ENCODE measurements at regions not wholly inside any gene's neighbourhood (a gene's known extent, or its start where the extent isn't known, plus 50 kb on each side); places are given as distances from the start of the nearest gene placed in this dataset.

DNA sequence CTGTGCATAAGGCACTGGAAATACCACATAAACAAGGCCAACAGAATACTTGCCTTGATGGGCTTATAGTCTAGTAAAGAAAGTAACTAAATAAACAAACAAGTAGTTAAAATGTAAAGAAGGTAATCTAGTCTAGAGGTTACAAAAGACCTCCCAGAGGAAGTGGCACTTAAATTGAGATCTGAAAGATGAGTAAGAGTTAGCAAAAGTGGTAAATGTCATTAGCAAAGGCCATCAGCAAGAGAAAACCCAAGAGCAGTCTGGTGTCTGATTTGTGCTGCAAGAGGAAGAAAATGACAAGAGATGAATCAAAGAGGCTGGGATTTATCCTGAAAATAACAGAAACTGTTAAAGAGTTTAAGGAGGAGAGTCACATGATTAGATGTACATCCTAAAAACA lies 96.6 kb upstream of the SMLR1 start:
- TF ChIP-seq EZH2phosphoT487 (IDR thresholded peaks at IDR 0.05; ENCODE audit: low read depth, severe bottlenecking, unreplicated experiment) (no peak), EZH2 (IDR thresholded peaks at IDR 0.05; ENCODE audit: borderline replicate concordance) (no peak)
- TF ChIP-seq, protein P1, sequence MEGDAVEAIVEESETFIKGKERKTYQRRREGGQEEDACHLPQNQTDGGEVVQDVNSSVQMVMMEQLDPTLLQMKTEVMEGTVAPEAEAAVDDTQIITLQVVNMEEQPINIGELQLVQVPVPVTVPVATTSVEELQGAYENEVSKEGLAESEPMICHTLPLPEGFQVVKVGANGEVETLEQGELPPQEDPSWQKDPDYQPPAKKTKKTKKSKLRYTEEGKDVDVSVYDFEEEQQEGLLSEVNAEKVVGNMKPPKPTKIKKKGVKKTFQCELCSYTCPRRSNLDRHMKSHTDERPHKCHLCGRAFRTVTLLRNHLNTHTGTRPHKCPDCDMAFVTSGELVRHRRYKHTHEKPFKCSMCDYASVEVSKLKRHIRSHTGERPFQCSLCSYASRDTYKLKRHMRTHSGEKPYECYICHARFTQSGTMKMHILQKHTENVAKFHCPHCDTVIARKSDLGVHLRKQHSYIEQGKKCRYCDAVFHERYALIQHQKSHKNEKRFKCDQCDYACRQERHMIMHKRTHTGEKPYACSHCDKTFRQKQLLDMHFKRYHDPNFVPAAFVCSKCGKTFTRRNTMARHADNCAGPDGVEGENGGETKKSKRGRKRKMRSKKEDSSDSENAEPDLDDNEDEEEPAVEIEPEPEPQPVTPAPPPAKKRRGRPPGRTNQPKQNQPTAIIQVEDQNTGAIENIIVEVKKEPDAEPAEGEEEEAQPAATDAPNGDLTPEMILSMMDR (IDR thresholded peaks at IDR 0.05; ENCODE audit: poor library complexity), result no peak
- H3K4me1 ChIP-seq (ENCODE audit: insufficient read depth), result no peaks in the 10 kb centered on the region

DNA sequence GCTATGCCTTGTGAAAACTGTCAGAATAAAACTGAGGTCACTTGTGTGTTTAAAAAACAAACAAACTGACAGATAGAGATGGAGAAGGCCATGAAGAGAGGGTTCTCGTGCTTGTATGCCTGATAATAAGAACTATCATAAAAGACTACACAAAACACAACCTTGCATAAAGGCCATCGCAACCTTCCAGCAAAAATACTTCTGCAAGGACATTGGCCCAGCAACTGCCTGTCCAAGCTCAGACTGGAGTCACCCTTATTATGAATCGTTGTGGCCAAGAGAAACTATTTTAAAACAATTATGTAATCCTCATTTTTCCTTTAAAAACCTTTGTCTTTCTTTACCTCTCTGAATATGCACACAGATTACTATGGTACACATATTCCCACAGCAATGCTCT lies 93.0 kb upstream of the SMLR1 start:
- Histone ChIP-seq H3K4me1 (ENCODE audit: insufficient read depth) (no peaks in the 10 kb centered on the region), H3K36me3 (replicated peaks; ENCODE audit: insufficient read depth, low read depth) (no peaks in the 10 kb centered on the region), H3K79me2 (no peaks in the 10 kb centered on the region), H4K20me1 (ENCODE audit: insufficient read depth, poor library complexity, severe bottlenecking) (no peaks in the 10 kb centered on the region), H2AFZ (no peak overlapping the region), H3K4me3 (no peak overlapping the region), H3K27ac (no peak overlapping the region), H3K9me3 (ENCODE audit: low read depth) (no peaks in the 10 kb centered on the region), H3K27me3 (no peaks in the 10 kb centered on the region), H3K4me2 (no peak overlapping the region), H3K9me2 (replicated peaks; ENCODE audit: insufficient read depth) (no peaks in the 10 kb centered on the region)
- no peak for TF ChIP-seq EZH2 (IDR thresholded peaks at IDR 0.05; ENCODE audit: borderline replicate concordance)
- no peak for TF ChIP-seq EZH2phosphoT487 (IDR thresholded peaks at IDR 0.05; ENCODE audit: low read depth, severe bottlenecking, unreplicated experiment)
- TF ChIP-seq, protein P1 (IDR thresholded peaks at IDR 0.05; ENCODE audit: poor library complexity), result no peak
- WGBS (ENCODE audit: low lambda C conversion rate, missing lambda C conversion rate), result 87% methylated on average over 3 of the region's 3 CpGs
- DNase-seq (ENCODE audit: low spot score), result no peak

More for the DNA sequence above, 96.6 kb upstream of the SMLR1 start:
- Histone ChIP-seq H3K9me3 (ENCODE audit: low read depth) (no peaks in the 10 kb centered on the region), H3K9me2 (replicated peaks; ENCODE audit: insufficient read depth) (no peaks in the 10 kb centered on the region), H3K79me2 (no peaks in the 10 kb centered on the region), H3K27me3 (no peaks in the 10 kb centered on the region), H2AFZ (no peak overlapping the region), H3K4me2 (no peak overlapping the region), H3K4me3 (no peak overlapping the region), H3K27ac (no peak overlapping the region), H4K20me1 (ENCODE audit: insufficient read depth, poor library complexity, severe bottlenecking) (no peaks in the 10 kb centered on the region), H3K36me3 (replicated peaks; ENCODE audit: insufficient read depth, low read depth) (no peaks in the 10 kb centered on the region)
- no peak for DNase-seq (ENCODE audit: low spot score)

DNA sequence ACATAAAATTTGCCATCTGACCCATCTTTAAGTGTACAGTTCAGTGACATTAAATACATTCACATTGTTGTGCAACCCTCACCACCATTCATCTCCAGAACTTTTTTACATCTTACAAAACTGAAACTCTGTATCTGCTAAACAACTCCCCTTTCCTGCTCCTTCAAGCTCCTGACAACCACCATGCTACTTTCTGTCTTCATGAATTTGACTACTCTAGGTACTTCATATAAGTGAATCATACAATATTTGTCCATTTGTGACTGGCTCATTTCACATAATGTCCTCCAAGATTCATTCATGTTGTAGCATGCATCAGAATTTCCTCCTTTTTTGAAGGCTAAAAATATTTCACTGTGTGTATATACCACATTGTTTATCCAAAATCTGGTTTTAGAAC lies 86.9 kb upstream of the SMLR1 start:
- no peak overlapping the region for H3K4me2 ChIP-seq
- no peak overlapping the region for H2AFZ ChIP-seq
- no peak overlapping the region for H3K27ac ChIP-seq
- no peak overlapping the region for H3K4me3 ChIP-seq
- no peaks in the 10 kb centered on the region for H3K9me2 ChIP-seq (replicated peaks; ENCODE audit: insufficient read depth)
- no peaks in the 10 kb centered on the region for H3K36me3 ChIP-seq (replicated peaks; ENCODE audit: insufficient read depth, low read depth)
- no peak for DNase-seq (ENCODE audit: low spot score)
- TF ChIP-seq, protein P1 (IDR thresholded peaks at IDR 0.05; ENCODE audit: poor library complexity), result no peak
- TF ChIP-seq EZH2 (IDR thresholded peaks at IDR 0.05; ENCODE audit: borderline replicate concordance), result no peak
- no peak for TF ChIP-seq EZH2phosphoT487 (IDR thresholded peaks at IDR 0.05; ENCODE audit: low read depth, severe bottlenecking, unreplicated experiment)
- no peaks in the 10 kb centered on the region for H3K27me3 ChIP-seq
- H4K20me1 ChIP-seq (ENCODE audit: insufficient read depth, poor library complexity, severe bottlenecking), result no peaks in the 10 kb centered on the region
- H3K4me1 ChIP-seq (ENCODE audit: insufficient read depth), result peaks cover 7% of the 10 kb centered on the region
- H3K9me3 ChIP-seq (ENCODE audit: low read depth), result no peaks in the 10 kb centered on the region
- no peaks in the 10 kb centered on the region for H3K79me2 ChIP-seq

DNA sequence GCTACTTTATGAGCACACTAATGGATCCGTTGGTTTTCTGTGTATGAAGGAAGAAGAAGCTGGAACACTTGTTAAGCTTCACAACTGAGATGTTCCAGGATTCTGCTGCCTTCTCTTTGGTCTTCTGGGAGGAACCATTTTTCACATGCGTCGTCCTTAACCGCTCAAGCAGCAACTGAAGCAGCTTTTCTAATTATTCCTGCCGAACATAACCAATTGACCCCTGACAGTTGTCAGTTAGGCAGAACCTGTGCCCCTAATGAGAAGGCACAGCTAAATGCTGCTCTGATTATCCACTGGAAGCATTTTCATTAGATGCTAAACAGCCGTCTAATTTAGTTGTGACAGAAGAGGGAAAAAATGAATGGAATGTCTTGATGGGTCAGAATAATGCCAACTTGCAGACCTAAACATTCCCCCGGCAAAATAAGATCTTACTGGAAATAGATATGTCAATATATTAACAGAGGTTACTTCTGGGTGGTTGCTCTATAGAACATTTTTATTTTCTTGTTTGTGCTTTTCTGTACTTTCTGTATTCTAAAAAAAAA lies 85.0 kb upstream of the SMLR1 start:
- no peak for DNase-seq (ENCODE audit: low spot score)
- WGBS (ENCODE audit: low lambda C conversion rate, missing lambda C conversion rate), result 75% methylated on average over 7 of the region's 7 CpGs
- TF ChIP-seq EZH2 (IDR thresholded peaks at IDR 0.05; ENCODE audit: borderline replicate concordance) (no peak), EZH2phosphoT487 (IDR thresholded peaks at IDR 0.05; ENCODE audit: low read depth, severe bottlenecking, unreplicated experiment) (no peak)
- TF ChIP-seq, protein P1 (IDR thresholded peaks at IDR 0.05; ENCODE audit: poor library complexity), result no peak
- Histone ChIP-seq H3K36me3 (replicated peaks; ENCODE audit: insufficient read depth, low read depth) (no peaks in the 10 kb centered on the region), H3K4me3 (no peak overlapping the region), H3K9me3 (ENCODE audit: low read depth) (no peaks in the 10 kb centered on the region), H3K4me2 (no peak overlapping the region), H2AFZ (no peak overlapping the region), H3K9me2 (replicated peaks; ENCODE audit: insufficient read depth) (no peaks in the 10 kb centered on the region), H3K79me2 (no peaks in the 10 kb centered on the region), H3K27ac (no peak overlapping the region), H3K27me3 (no peaks in the 10 kb centered on the region), H3K4me1 (ENCODE audit: insufficient read depth) (peaks cover 7% of the 10 kb centered on the region), H4K20me1 (ENCODE audit: insufficient read depth, poor library complexity, severe bottlenecking) (no peaks in the 10 kb centered on the region)
